OCI-LY1 (cell line): ENCODE measurements at regions not wholly inside any gene's neighbourhood (a gene's known extent, or its start where the extent isn't known, plus 50 kb on each side); places are given as distances from the start of the nearest gene placed in this dataset.
"Not testable (repeated sequence)": the region's sequence is repeated elsewhere in the genome, so short reads cannot be mapped to it uniquely, and the experiment has no call there.

Source experiments
- EZH2 ChIP-seq: fragments of 200-600 bp; sonication (generic), shearing (Covaris generic); IDR thresholded peaks from 2 replicates; pipeline ENCODE4 v1.8.0; 2017; ENCODE audit warnings: borderline replicate concordance, mixed run types, mild to moderate bottlenecking, antibody characterized with exemption, low read length, moderate library complexity, mixed read lengths
- TF ChIP-seq, protein P1 (sequence below): fragments of 200-600 bp; sonication (generic), shearing (Covaris generic); IDR thresholded peaks from 2 replicates; pipeline ENCODE4 v1.5.1; 2017; ENCODE audit warnings: mild to moderate bottlenecking, antibody characterized with exemption, low read length, moderate library complexity, mixed read lengths

DNA sequence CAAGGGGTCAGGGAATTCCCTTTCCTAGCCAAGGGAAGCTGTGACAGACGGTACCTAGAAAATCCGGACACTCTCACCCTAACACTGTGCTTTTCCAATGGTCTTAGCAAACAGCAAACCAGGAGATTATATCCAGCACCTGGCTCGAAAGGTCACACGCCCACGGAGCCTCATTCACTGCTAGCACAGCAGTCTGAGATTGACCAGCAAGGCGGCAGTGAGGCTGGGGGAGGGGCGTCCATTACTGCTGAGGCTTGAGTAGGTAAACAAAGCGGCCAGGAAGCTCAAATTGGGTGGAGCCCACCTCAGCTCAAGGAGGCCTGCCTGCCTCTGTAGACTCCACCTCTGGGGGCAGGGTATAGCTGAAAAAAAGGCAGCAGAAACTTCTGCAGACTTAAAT is 447.3 kb downstream of the RSL24D1 start:
- not testable (repeated sequence) for TF ChIP-seq EZH2
- TF ChIP-seq, protein P1, sequence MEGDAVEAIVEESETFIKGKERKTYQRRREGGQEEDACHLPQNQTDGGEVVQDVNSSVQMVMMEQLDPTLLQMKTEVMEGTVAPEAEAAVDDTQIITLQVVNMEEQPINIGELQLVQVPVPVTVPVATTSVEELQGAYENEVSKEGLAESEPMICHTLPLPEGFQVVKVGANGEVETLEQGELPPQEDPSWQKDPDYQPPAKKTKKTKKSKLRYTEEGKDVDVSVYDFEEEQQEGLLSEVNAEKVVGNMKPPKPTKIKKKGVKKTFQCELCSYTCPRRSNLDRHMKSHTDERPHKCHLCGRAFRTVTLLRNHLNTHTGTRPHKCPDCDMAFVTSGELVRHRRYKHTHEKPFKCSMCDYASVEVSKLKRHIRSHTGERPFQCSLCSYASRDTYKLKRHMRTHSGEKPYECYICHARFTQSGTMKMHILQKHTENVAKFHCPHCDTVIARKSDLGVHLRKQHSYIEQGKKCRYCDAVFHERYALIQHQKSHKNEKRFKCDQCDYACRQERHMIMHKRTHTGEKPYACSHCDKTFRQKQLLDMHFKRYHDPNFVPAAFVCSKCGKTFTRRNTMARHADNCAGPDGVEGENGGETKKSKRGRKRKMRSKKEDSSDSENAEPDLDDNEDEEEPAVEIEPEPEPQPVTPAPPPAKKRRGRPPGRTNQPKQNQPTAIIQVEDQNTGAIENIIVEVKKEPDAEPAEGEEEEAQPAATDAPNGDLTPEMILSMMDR, result not testable (repeated sequence)
